ENCODE measurements at regions not wholly inside any gene's neighbourhood (a gene's known extent, or its start where the extent isn't known, plus 50 kb on each side); places are given as distances from the start of the nearest gene placed in this dataset.

DNA sequence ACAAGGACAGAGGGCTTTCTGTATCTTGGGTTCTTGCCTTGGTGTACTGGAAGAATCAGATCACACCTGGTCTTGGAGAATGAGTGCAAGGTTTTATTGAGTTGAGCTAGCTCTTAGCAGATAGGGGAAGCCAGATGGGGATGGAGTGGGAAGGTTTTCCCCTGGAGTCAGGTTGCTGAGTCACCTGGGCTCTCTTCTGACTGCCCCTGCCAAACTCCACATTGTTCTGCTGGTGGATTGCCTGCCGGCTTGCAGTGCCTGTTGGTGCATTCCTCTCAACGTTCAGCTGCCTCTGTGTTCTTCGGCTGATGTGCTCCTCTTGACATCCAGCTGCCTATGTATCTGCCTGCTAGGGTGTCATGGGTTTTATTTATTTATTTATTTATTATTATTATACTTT lies 1431.1 kb downstream of the CDH8 start:
- TF ChIP-seq, protein P1, sequence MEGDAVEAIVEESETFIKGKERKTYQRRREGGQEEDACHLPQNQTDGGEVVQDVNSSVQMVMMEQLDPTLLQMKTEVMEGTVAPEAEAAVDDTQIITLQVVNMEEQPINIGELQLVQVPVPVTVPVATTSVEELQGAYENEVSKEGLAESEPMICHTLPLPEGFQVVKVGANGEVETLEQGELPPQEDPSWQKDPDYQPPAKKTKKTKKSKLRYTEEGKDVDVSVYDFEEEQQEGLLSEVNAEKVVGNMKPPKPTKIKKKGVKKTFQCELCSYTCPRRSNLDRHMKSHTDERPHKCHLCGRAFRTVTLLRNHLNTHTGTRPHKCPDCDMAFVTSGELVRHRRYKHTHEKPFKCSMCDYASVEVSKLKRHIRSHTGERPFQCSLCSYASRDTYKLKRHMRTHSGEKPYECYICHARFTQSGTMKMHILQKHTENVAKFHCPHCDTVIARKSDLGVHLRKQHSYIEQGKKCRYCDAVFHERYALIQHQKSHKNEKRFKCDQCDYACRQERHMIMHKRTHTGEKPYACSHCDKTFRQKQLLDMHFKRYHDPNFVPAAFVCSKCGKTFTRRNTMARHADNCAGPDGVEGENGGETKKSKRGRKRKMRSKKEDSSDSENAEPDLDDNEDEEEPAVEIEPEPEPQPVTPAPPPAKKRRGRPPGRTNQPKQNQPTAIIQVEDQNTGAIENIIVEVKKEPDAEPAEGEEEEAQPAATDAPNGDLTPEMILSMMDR (conservative IDR thresholded peaks at IDR 0.05 in 1 of 2, IDR thresholded peaks at IDR 0.05 in 1 of 2; ENCODE audit: extremely low read depth in 1 of 2, insufficient read depth in 1 of 2, low read depth in 1 of 2, low read length in 2 of 2): no peak
- no peak for TF ChIP-seq EZH2 (IDR thresholded peaks at IDR 0.05; ENCODE audit: borderline replicate concordance, low read length)
